ENCODE measurements at regions not wholly inside any gene's neighbourhood (a gene's known extent, or its start where the extent isn't known, plus 50 kb on each side); places are given as distances from the start of the nearest gene placed in this dataset.

DNA sequence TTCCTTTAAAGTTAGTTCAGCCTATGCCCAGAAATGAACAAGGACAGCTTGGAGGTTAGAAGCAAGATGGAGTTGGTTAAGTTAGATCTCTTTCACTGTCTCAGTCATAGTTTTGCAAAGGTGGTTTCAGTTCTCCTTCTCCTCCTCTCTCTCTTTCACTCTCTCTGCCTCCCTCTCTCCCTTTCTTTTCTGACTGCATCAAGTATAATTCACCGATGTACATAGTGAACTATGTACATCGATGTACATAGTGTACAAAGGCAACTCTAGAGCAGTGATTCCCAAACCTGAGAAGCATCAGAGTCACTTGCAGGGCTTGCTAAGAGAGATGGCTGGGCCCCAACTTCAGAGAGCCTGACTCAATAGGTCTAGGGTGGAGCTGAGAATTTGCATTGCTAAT is 1259.7 kb downstream of the TYW1 start:
- Histone ChIP-seq H3K9me3 (ENCODE audit: low read length) (no peaks in the 10 kb centered on the region), H3F3A (ENCODE audit: low read length, unreplicated experiment) (no peaks in the 10 kb centered on the region), H3K4me1 (ENCODE audit: insufficient read depth, low read length) (no peaks in the 10 kb centered on the region), H2AFZ (ENCODE audit: low read length) (no peak overlapping the region), H3K4me3 (ENCODE audit: low read length) (no peak overlapping the region), H3K27me3 (ENCODE audit: low read length) (no peaks in the 10 kb centered on the region), H3K9me2 (replicated peaks; ENCODE audit: low read length) (no peaks in the 10 kb centered on the region), H3K27ac (ENCODE audit: low read length) (no peak overlapping the region), H3K36me3 (ENCODE audit: low read depth, low read length) (no peaks in the 10 kb centered on the region), H3K9ac (ENCODE audit: low read length) (no peak overlapping the region), H4K20me1 (ENCODE audit: low read length) (no peaks in the 10 kb centered on the region), H3K4me2 (ENCODE audit: low read length) (no peak overlapping the region), H3K79me2 (ENCODE audit: low read length) (no peaks in the 10 kb centered on the region)
- TF ChIP-seq EZH2 (IDR thresholded peaks at IDR 0.05; ENCODE audit: low read length, unreplicated experiment) = no peak
- TF ChIP-seq EZH2phosphoT487 (IDR thresholded peaks at IDR 0.05; ENCODE audit: borderline replicate concordance, low read length) = no peak
- no peak for TF ChIP-seq CTCF (conservative IDR thresholded peaks at IDR 0.05; ENCODE audit: low read depth, low read length)
- intact Hi-C loops (cut with micrococcal nuclease) = no loop called here
- no peak for DNase-seq
- no peak for ATAC-seq
- ChIA-PET CTCF (no interaction called here), POLR2A (ENCODE audit: unreplicated experiment) (no interaction called here)
- BruUV-seq (replicated peaks) = no TSS peak

DNA sequence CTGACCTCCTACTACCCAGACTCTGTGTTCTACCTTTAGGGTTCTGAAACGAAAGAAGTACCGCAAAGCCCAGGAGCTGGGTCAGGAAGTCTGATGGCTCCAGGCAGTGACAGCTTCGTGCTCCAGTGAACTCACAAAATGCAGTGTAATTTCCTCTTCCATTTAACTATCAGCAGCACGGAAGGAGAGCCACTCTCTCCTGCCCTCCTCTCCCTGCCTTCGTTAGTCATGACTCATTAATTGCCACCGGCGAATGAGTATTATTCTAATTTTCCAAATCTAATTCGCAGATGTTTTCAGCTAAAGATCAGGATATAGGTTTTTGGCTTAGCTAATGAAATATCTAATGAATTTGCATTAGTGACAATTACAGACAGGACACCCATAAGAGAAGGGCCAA is 1262.0 kb downstream of the TYW1 start:
- ATAC-seq (no peak), DNase-seq (no peak)
- ChIA-PET POLR2A (ENCODE audit: unreplicated experiment) (no interaction called here), CTCF (no interaction called here)
- H2AFZ ChIP-seq (ENCODE audit: low read length) = no peak overlapping the region
- no peaks in the 10 kb centered on the region for H4K20me1 ChIP-seq (ENCODE audit: low read length)
- no peak overlapping the region for H3K9ac ChIP-seq (ENCODE audit: low read length)
- no peak overlapping the region for H3K4me3 ChIP-seq (ENCODE audit: low read length)
- no peak overlapping the region for H3K4me2 ChIP-seq (ENCODE audit: low read length)
- no peaks in the 10 kb centered on the region for H3K79me2 ChIP-seq (ENCODE audit: low read length)
- no peaks in the 10 kb centered on the region for H3K27me3 ChIP-seq (ENCODE audit: low read length)
- no peaks in the 10 kb centered on the region for H3F3A ChIP-seq (ENCODE audit: low read length, unreplicated experiment)
- TF ChIP-seq CTCF (conservative IDR thresholded peaks at IDR 0.05; ENCODE audit: low read depth, low read length) (no peak), EZH2 (IDR thresholded peaks at IDR 0.05; ENCODE audit: low read length, unreplicated experiment) (no peak), EZH2phosphoT487 (IDR thresholded peaks at IDR 0.05; ENCODE audit: borderline replicate concordance, low read length) (no peak)
- H3K9me2 ChIP-seq (replicated peaks; ENCODE audit: low read length) = no peaks in the 10 kb centered on the region
- intact Hi-C loops (cut with micrococcal nuclease) = no loop called here
- no TSS peak for BruUV-seq (replicated peaks)
- H3K27ac ChIP-seq (ENCODE audit: low read length) = no peak overlapping the region
- no peaks in the 10 kb centered on the region for H3K36me3 ChIP-seq (ENCODE audit: low read depth, low read length)
- no peaks in the 10 kb centered on the region for H3K4me1 ChIP-seq (ENCODE audit: insufficient read depth, low read length)
- no peaks in the 10 kb centered on the region for H3K9me3 ChIP-seq (ENCODE audit: low read length)

DNA sequence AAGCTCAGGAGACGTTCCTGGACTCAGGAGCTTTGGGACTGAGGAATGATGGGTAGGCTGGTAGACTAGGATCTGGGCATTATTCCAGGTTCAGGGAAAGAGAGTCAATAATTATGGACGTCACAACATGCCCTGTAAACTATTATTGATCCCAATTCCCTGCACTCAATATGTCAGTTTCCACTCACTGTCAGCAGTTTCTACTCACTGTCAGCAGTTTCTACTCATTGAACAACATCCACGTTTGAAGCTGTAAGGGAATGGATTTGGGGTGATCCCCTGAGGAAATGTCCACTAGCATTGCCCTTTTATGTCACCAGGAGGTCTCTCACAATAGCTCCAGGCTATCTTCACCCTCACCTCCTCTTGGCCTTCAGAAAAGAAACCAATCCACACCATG is 1268.6 kb downstream of the TYW1 start:
- POLR2A ChIA-PET (ENCODE audit: unreplicated experiment) = no interaction called here
- Histone ChIP-seq H3F3A (ENCODE audit: low read length, unreplicated experiment) (no peaks in the 10 kb centered on the region), H3K9ac (ENCODE audit: low read length) (no peak overlapping the region), H3K9me2 (replicated peaks; ENCODE audit: low read length) (no peaks in the 10 kb centered on the region), H3K27me3 (ENCODE audit: low read length) (no peaks in the 10 kb centered on the region), H3K79me2 (ENCODE audit: low read length) (no peaks in the 10 kb centered on the region), H3K4me2 (ENCODE audit: low read length) (no peak overlapping the region), H3K4me1 (ENCODE audit: insufficient read depth, low read length) (no peaks in the 10 kb centered on the region), H4K20me1 (ENCODE audit: low read length) (no peaks in the 10 kb centered on the region), H3K9me3 (ENCODE audit: low read length) (0 out of 2 replicates have a peak, but pooled peaks cover 7% of the 10 kb centered on the region), H3K4me3 (ENCODE audit: low read length) (no peak overlapping the region), H3K27ac (ENCODE audit: low read length) (no peak overlapping the region), H3K36me3 (ENCODE audit: low read depth, low read length) (no peaks in the 10 kb centered on the region), H2AFZ (ENCODE audit: low read length) (no peak overlapping the region)
- intact Hi-C loops (cut with micrococcal nuclease) = no loop called here
- TF ChIP-seq CTCF (conservative IDR thresholded peaks at IDR 0.05; ENCODE audit: low read depth, low read length) = no peak
- TF ChIP-seq EZH2phosphoT487 (IDR thresholded peaks at IDR 0.05; ENCODE audit: borderline replicate concordance, low read length) = no peak
- TF ChIP-seq EZH2 (IDR thresholded peaks at IDR 0.05; ENCODE audit: low read length, unreplicated experiment) = no peak
- CTCF ChIA-PET = no interaction called here
- DNase-seq (no peak), ATAC-seq (no peak)
- BruUV-seq (replicated peaks) = no TSS peak
